Transverse colon (tissue), 3 donors: ENCODE measurements at regions not wholly inside any gene's neighbourhood (a gene's known extent, or its start where the extent isn't known, plus 50 kb on each side); places are given as distances from the start of the nearest gene placed in this dataset.

Experiments used
- POLR2A ChIP-seq: fragments of 450-650 bp; IDR thresholded peaks from one replicate; pipeline ENCODE4 v1.6.1; 2016; ENCODE audit warnings: antibody characterized with exemption, mild to moderate bottlenecking, moderate library complexity
- TF ChIP-seq, protein P1 (sequence below), 5 experiments: fragments of 200-600 bp in 3 of 5; fragments of 450-650 bp in 2 of 5; sonication (generic) in 3 of 5; IDR thresholded peaks; 1 replicate in 2 of 5; 2 replicates in 3 of 5; pipeline ENCODE4 v1.5.1; 2016 to 2017; ENCODE audit warnings: antibody characterized with exemption in 5 of 5, inconsistent platforms in 3 of 5, mild to moderate bottlenecking in 2 of 5, moderate library complexity in 1 of 5

GRCh38 chrY:15577886-15578285 lies 1053.6 kb downstream of the NLGN4Y start:
- TF ChIP-seq, protein P1, sequence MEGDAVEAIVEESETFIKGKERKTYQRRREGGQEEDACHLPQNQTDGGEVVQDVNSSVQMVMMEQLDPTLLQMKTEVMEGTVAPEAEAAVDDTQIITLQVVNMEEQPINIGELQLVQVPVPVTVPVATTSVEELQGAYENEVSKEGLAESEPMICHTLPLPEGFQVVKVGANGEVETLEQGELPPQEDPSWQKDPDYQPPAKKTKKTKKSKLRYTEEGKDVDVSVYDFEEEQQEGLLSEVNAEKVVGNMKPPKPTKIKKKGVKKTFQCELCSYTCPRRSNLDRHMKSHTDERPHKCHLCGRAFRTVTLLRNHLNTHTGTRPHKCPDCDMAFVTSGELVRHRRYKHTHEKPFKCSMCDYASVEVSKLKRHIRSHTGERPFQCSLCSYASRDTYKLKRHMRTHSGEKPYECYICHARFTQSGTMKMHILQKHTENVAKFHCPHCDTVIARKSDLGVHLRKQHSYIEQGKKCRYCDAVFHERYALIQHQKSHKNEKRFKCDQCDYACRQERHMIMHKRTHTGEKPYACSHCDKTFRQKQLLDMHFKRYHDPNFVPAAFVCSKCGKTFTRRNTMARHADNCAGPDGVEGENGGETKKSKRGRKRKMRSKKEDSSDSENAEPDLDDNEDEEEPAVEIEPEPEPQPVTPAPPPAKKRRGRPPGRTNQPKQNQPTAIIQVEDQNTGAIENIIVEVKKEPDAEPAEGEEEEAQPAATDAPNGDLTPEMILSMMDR (IDR thresholded peaks at IDR 0.05) = no peak
- no peak for TF ChIP-seq POLR2A
